GM23338 (cell line): ENCODE measurements at regions not wholly inside any gene's neighbourhood (a gene's known extent, or its start where the extent isn't known, plus 50 kb on each side); places are given as distances from the start of the nearest gene placed in this dataset.

Experiments used
- ATAC-seq: fragments of 200-7000 bp; cut with Tn5 transposase; 3 replicates; pipeline ENCODE4 v1.9.1; 2020
- DNase-seq: peaks from one replicate; pipeline ENCODE4 v3.0.0-alpha.2; 2015; ENCODE audit warnings: low spot score
- H2AFZ ChIP-seq: fragments of 200-600 bp; sonication (generic); 2 replicates; pipeline ENCODE4 v1.8.0; 2016; ENCODE audit warnings: antibody characterized with exemption, mild to moderate bottlenecking, moderate library complexity
- H3F3A ChIP-seq: fragments of 200-600 bp; sonication (generic); replicated peaks from 2 replicates; pipeline ENCODE4 v1.8.0; 2017; ENCODE audit warnings: antibody characterized with exemption, mixed run types, low read depth
- H3K27ac ChIP-seq: fragments of 200-600 bp; sonication (generic); 2 replicates; pipeline ENCODE4 v1.6.1; 2016; ENCODE audit warnings: low read depth
- H3K27me3 ChIP-seq: fragments of 200-600 bp; sonication (generic); 2 replicates; pipeline ENCODE4 v1.8.0; 2016; ENCODE audit warnings: mild to moderate bottlenecking, mixed run types, moderate library complexity; ENCODE audit not compliant: insufficient read depth
- H3K36me3 ChIP-seq: fragments of 200-600 bp; sonication (generic); 2 replicates; pipeline ENCODE4 v1.8.0; 2016; ENCODE audit warnings: mild to moderate bottlenecking; ENCODE audit not compliant: insufficient read depth
- H3K4me1 ChIP-seq: fragments of 200-600 bp; sonication (generic); 2 replicates; pipeline ENCODE4 v1.8.0; 2016; ENCODE audit warnings: mild to moderate bottlenecking, moderate library complexity; ENCODE audit not compliant: insufficient read depth
- H3K4me2 ChIP-seq: fragments of 200-600 bp; sonication (generic); 2 replicates; pipeline ENCODE4 v1.7.1; 2017; ENCODE audit warnings: mixed run types
- H3K4me3 ChIP-seq: fragments of 200-600 bp; sonication (generic); 2 replicates; pipeline ENCODE4 v1.6.1; 2016; ENCODE audit warnings: mixed run types
- H3K79me2 ChIP-seq: fragments of 200-600 bp; sonication (generic); replicated peaks from 2 replicates; pipeline ENCODE4 v1.8.0; 2017; ENCODE audit warnings: mild to moderate bottlenecking; ENCODE audit not compliant: insufficient read depth
- H3K9me2 ChIP-seq: fragments of 200-600 bp; sonication (generic); 2 replicates; pipeline ENCODE4 v1.8.0; 2017; ENCODE audit not compliant: insufficient read depth
- H4K20me1 ChIP-seq: fragments of 200-600 bp; sonication (generic); replicated peaks from 2 replicates; pipeline ENCODE4 v1.8.0; 2017; ENCODE audit warnings: mild to moderate bottlenecking; ENCODE audit not compliant: insufficient read depth
- H3K27ac Mint-ChIP-seq: 2 replicates; pipeline ENCODE4 v1.8.0; 2020; ENCODE audit warnings: inconsistent platforms, mild to moderate bottlenecking, moderate library complexity, mixed read lengths
- H3K27me3 Mint-ChIP-seq: 3 replicates; pipeline ENCODE4 v1.8.0; 2022; ENCODE audit warnings: low read depth, mild to moderate bottlenecking, moderate library complexity, mixed read lengths, inconsistent platforms; ENCODE audit not compliant: insufficient read depth, poor library complexity
- H3K36me3 Mint-ChIP-seq: 3 replicates; pipeline ENCODE4 v1.8.0; 2021; ENCODE audit warnings: low read depth, mild to moderate bottlenecking, inconsistent platforms, moderate library complexity, mixed read lengths
- H3K4me1 Mint-ChIP-seq: 3 replicates; pipeline ENCODE4 v1.8.0; 2020; ENCODE audit warnings: mild to moderate bottlenecking, inconsistent platforms, mixed read lengths
- H3K4me3 Mint-ChIP-seq: 3 replicates; pipeline ENCODE4 v1.8.0; 2021; ENCODE audit warnings: moderate library complexity, mild to moderate bottlenecking, inconsistent platforms, mixed read lengths
- H3K9me3 Mint-ChIP-seq: 3 replicates; pipeline ENCODE4 v1.8.0; 2020; ENCODE audit warnings: moderate library complexity, mild to moderate bottlenecking, inconsistent platforms, mixed read lengths
- CREB1 ChIP-seq: fragments of 250-450 bp; sonication (Bioruptor Pico); IDR thresholded peaks from 2 replicates; pipeline ENCODE4 v1.5.0; 2020; ENCODE audit warnings: low read depth, mild to moderate bottlenecking, moderate library complexity
- EZH2 ChIP-seq: fragments of 200-600 bp; sonication (generic); IDR thresholded peaks from one replicate; pipeline ENCODE4 v1.8.0; 2017; ENCODE audit warnings: antibody characterized with exemption, mild to moderate bottlenecking, low read depth; ENCODE audit not compliant: unreplicated experiment
- JUNB ChIP-seq: IDR thresholded peaks from one replicate; pipeline ENCODE4 v1.6.1; 2016; ENCODE audit warnings: antibody characterized with exemption; ENCODE audit not compliant: unreplicated experiment
- NANOG ChIP-seq: IDR thresholded peaks from 2 replicates; pipeline ENCODE4 v1.6.1; 2016; ENCODE audit warnings: antibody characterized with exemption, borderline replicate concordance
- POLR2AphosphoS5 ChIP-seq: IDR thresholded peaks from 2 replicates; pipeline ENCODE4 v1.6.1; 2016; ENCODE audit warnings: antibody characterized with exemption, low read depth
- ZNF114 ChIP-seq: fragments of 250-450 bp; sonication (Bioruptor Pico); IDR thresholded peaks from 2 replicates; pipeline ENCODE4 v1.5.0; 2020; ENCODE audit warnings: mild to moderate bottlenecking, moderate library complexity
- ZNF331 ChIP-seq: fragments of 250-450 bp; sonication (Bioruptor Pico); IDR thresholded peaks from 2 replicates; pipeline ENCODE4 v1.5.0; 2020; ENCODE audit warnings: low read depth, mild to moderate bottlenecking, moderate library complexity
- TF ChIP-seq, protein P1 (sequence below): fragments of 250-450 bp; sonication (Bioruptor Pico); IDR thresholded peaks from 2 replicates; pipeline ENCODE4 v1.5.0; 2020; ENCODE audit warnings: mild to moderate bottlenecking, moderate library complexity
- TF ChIP-seq, protein P2 (sequence below): IDR thresholded peaks from one replicate; pipeline ENCODE4 v1.6.1; 2018; ENCODE audit warnings: antibody characterized with exemption; ENCODE audit not compliant: unreplicated experiment
- TF ChIP-seq, protein P3 (sequence below): IDR thresholded peaks from 2 replicates; pipeline ENCODE4 v1.6.1; 2016; ENCODE audit warnings: antibody characterized with exemption

DNA sequence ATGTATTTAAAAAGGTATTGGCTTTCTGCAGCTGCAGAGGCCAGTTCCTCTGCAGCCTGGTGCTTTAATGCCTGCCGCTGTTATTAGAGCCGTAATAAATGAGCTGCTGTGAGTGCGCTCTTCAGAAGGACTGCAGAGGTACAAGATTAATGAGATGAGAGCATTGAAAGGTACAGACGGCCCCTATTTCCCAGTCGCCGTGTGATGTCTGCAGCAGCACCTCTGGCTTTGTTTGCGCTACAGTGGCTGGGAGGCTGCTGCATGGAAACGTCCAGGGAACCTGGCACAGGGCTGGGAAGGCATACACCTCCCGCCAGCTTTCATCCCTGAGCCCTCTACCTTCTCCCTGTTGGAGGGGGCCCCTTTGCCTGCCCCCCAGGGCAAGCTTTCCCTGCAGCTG is 383.8 kb upstream of the ZMIZ1 start:
- no peaks in the 10 kb centered on the region for H3K4me1 ChIP-seq

DNA sequence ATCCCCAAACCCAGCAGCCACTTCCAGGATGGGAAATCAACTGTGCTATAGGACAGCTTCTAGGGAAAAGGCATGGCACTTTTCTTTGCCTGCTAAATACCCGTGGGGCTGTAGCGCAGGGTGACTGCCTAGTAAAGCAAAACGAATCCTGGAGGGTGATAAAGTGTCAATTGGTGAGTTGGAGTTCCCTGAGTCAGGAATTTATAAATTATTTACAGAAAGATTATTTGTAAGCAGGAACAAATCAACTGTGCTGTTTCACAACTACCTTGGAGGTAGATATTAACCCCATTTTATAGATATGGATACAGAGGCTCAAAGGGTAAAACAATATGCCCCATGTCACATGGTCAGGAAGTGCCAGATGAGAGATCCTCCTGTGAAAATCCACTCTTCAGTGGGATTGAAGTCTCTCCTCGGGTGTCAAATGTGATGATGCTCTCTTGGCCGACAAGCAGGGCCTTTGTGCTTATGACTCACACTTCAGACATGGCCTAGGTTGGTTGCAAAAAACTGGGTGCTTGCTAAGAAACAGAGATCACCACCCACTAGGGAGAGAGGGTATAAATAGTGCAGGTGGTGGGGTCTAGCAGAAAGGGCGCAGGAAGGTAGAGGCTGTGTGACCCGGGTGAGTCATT is 383.2 kb upstream of the ZMIZ1 start:
- Mint-ChIP-seq H3K4me1 (no peaks in the 10 kb centered on the region; the same call in 2 of the 3 replicates), H3K4me3 (no peak overlapping the region), H3K27ac (no peak overlapping the region), H3K27me3 (no peaks in the 10 kb centered on the region), H3K9me3 (peaks cover 35% of the 10 kb centered on the region), H3K36me3 (peaks cover 20% of the 10 kb centered on the region; the same call in 2 of the 3 replicates)
- Histone ChIP-seq H3K9me2 (no peaks in the 10 kb centered on the region), H3K27ac (no peak overlapping the region), H3K79me2 (no peaks in the 10 kb centered on the region), H3K36me3 (no peaks in the 10 kb centered on the region), H2AFZ (no peak overlapping the region), H4K20me1 (no peaks in the 10 kb centered on the region), H3K4me2 (no peak overlapping the region), H3K4me1 (no peaks in the 10 kb centered on the region), H3F3A (no peaks in the 10 kb centered on the region), H3K27me3 (no peaks in the 10 kb centered on the region), H3K4me3 (no peak overlapping the region)
- DNase-seq (no peak), ATAC-seq (no peak)
- TF ChIP-seq EZH2 (no peak), JUNB (no peak), CREB1 (no peak)
- TF ChIP-seq, protein P1, sequence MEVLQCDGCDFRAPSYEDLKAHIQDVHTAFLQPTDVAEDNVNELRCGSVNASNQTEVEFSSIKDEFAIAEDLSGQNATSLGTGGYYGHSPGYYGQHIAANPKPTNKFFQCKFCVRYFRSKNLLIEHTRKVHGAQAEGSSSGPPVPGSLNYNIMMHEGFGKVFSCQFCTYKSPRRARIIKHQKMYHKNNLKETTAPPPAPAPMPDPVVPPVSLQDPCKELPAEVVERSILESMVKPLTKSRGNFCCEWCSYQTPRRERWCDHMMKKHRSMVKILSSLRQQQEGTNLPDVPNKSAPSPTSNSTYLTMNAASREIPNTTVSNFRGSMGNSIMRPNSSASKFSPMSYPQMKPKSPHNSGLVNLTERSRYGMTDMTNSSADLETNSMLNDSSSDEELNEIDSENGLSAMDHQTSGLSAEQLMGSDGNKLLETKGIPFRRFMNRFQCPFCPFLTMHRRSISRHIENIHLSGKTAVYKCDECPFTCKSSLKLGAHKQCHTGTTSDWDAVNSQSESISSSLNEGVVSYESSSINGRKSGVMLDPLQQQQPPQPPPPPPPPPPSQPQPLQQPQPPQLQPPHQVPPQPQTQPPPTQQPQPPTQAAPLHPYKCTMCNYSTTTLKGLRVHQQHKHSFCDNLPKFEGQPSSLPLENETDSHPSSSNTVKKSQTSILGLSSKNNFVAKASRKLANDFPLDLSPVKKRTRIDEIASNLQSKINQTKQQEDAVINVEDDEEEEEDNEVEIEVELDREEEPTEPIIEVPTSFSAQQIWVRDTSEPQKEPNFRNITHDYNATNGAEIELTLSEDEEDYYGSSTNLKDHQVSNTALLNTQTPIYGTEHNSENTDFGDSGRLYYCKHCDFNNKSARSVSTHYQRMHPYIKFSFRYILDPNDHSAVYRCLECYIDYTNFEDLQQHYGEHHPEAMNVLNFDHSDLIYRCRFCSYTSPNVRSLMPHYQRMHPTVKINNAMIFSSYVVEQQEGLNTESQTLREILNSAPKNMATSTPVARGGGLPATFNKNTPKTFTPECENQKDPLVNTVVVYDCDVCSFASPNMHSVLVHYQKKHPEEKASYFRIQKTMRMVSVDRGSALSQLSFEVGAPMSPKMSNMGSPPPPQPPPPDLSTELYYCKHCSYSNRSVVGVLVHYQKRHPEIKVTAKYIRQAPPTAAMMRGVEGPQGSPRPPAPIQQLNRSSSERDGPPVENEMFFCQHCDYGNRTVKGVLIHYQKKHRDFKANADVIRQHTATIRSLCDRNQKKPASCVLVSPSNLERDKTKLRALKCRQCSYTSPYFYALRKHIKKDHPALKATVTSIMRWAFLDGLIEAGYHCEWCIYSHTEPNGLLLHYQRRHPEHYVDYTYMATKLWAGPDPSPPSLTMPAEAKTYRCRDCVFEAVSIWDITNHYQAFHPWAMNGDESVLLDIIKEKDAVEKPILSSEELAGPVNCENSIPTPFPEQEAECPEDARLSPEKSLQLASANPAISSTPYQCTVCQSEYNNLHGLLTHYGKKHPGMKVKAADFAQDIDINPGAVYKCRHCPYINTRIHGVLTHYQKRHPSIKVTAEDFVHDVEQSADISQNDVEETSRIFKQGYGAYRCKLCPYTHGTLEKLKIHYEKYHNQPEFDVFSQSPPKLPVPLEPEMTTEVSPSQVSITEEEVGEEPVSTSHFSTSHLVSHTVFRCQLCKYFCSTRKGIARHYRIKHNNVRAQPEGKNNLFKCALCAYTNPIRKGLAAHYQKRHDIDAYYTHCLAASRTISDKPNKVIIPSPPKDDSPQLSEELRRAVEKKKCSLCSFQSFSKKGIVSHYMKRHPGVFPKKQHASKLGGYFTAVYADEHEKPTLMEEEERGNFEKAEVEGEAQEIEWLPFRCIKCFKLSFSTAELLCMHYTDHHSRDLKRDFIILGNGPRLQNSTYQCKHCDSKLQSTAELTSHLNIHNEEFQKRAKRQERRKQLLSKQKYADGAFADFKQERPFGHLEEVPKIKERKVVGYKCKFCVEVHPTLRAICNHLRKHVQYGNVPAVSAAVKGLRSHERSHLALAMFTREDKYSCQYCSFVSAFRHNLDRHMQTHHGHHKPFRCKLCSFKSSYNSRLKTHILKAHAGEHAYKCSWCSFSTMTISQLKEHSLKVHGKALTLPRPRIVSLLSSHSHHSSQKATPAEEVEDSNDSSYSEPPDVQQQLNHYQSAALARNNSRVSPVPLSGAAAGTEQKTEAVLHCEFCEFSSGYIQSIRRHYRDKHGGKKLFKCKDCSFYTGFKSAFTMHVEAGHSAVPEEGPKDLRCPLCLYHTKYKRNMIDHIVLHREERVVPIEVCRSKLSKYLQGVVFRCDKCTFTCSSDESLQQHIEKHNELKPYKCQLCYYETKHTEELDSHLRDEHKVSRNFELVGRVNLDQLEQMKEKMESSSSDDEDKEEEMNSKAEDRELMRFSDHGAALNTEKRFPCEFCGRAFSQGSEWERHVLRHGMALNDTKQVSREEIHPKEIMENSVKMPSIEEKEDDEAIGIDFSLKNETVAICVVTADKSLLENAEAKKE (CRISPR knock-in tag), result no peak
- TF ChIP-seq, protein P2, sequence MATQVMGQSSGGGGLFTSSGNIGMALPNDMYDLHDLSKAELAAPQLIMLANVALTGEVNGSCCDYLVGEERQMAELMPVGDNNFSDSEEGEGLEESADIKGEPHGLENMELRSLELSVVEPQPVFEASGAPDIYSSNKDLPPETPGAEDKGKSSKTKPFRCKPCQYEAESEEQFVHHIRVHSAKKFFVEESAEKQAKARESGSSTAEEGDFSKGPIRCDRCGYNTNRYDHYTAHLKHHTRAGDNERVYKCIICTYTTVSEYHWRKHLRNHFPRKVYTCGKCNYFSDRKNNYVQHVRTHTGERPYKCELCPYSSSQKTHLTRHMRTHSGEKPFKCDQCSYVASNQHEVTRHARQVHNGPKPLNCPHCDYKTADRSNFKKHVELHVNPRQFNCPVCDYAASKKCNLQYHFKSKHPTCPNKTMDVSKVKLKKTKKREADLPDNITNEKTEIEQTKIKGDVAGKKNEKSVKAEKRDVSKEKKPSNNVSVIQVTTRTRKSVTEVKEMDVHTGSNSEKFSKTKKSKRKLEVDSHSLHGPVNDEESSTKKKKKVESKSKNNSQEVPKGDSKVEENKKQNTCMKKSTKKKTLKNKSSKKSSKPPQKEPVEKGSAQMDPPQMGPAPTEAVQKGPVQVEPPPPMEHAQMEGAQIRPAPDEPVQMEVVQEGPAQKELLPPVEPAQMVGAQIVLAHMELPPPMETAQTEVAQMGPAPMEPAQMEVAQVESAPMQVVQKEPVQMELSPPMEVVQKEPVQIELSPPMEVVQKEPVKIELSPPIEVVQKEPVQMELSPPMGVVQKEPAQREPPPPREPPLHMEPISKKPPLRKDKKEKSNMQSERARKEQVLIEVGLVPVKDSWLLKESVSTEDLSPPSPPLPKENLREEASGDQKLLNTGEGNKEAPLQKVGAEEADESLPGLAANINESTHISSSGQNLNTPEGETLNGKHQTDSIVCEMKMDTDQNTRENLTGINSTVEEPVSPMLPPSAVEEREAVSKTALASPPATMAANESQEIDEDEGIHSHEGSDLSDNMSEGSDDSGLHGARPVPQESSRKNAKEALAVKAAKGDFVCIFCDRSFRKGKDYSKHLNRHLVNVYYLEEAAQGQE, result no peak
- TF ChIP-seq, protein P3, sequence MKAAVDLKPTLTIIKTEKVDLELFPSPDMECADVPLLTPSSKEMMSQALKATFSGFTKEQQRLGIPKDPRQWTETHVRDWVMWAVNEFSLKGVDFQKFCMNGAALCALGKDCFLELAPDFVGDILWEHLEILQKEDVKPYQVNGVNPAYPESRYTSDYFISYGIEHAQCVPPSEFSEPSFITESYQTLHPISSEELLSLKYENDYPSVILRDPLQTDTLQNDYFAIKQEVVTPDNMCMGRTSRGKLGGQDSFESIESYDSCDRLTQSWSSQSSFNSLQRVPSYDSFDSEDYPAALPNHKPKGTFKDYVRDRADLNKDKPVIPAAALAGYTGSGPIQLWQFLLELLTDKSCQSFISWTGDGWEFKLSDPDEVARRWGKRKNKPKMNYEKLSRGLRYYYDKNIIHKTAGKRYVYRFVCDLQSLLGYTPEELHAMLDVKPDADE, result no peak

More for the DNA sequence above, 383.8 kb upstream of the ZMIZ1 start:
- DNase-seq (no peak), ATAC-seq (peak; percentile 38; the same call in 2 of the 3 replicates)
- H3K4me2 ChIP-seq, result no peak overlapping the region
- H3K36me3 ChIP-seq, result no peaks in the 10 kb centered on the region
- no peaks in the 10 kb centered on the region; the same call in 2 of the 3 replicates for H3K4me1 Mint-ChIP-seq
- H3F3A ChIP-seq, result no peaks in the 10 kb centered on the region
- no peaks in the 10 kb centered on the region for H3K27me3 Mint-ChIP-seq
- no peak overlapping the region for H2AFZ ChIP-seq
- peaks cover 20% of the 10 kb centered on the region; the same call in 2 of the 3 replicates for H3K36me3 Mint-ChIP-seq
- TF ChIP-seq ZNF114, result no peak
- TF ChIP-seq POLR2AphosphoS5, result no peak
- no peak for TF ChIP-seq JUNB
- TF ChIP-seq ZNF331 (CRISPR knock-in tag), result no peak
- no peak for TF ChIP-seq NANOG
- no peak for TF ChIP-seq EZH2
- TF ChIP-seq, protein P3, result no peak
- H3K27ac ChIP-seq, result no peak overlapping the region
- H3K27ac Mint-ChIP-seq, result no peak overlapping the region
- H3K9me3 Mint-ChIP-seq, result peaks cover 41% of the 10 kb centered on the region
- no peak overlapping the region for H3K4me3 Mint-ChIP-seq
- H3K9me2 ChIP-seq, result no peaks in the 10 kb centered on the region
- no peaks in the 10 kb centered on the region for H3K27me3 ChIP-seq
- no peak overlapping the region for H3K4me3 ChIP-seq
- no peaks in the 10 kb centered on the region for H4K20me1 ChIP-seq
- H3K79me2 ChIP-seq, result no peaks in the 10 kb centered on the region
